ENCODE measurements at regions not wholly inside any gene's neighbourhood (a gene's known extent, or its start where the extent isn't known, plus 50 kb on each side); places are given as distances from the start of the nearest gene placed in this dataset.

- 56% methylated on average over 1 of the region's 1 CpG for WGBS
- intact Hi-C loops (cut with DNase I), result no loop called here
- no peak for ATAC-seq
- Histone ChIP-seq H3K9me3 (ENCODE audit: control insufficient read depth, low read length) (no peaks in the 10 kb centered on the region), H3K27me3 (ENCODE audit: control insufficient read depth, insufficient read depth) (no peaks in the 10 kb centered on the region), H3K4me3 (ENCODE audit: low read length) (no peak overlapping the region), H3K4me1 (ENCODE audit: control insufficient read depth, insufficient read depth, low read length) (no peaks in the 10 kb centered on the region), H3K27ac (ENCODE audit: low read length) (no peak overlapping the region)
- DNase-seq, result no peak
Observed at GRCh38 chr6:78390066-78390465, 477.3 kb upstream of the IRAK1BP1 start.

DNA sequence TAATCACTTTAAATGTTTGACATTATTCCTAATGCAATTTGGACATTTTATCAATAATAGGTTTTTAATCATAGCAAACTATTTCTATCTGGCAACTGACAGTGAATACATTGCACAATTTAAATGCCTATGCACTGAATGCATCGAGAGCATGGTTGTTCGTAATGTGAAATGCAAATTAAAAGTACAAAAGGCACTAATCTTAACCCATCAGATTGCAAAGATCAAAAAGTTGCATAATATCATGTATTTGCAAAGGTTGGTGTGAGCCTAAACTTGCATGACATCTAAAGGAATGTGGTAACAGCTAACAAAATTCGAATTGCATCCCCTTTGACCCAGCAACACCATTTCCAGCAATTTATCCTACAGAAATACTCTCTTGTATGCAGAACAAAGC is 469.9 kb upstream of the IRAK1BP1 start:
- intact Hi-C loops (cut with DNase I), result no loop called here
- WGBS, result 37% methylated on average over 3 of the region's 3 CpGs
- no peak overlapping the region for H3K4me3 ChIP-seq (ENCODE audit: low read length)
- DNase-seq (no peak), ATAC-seq (no peak)
- H3K27me3 ChIP-seq (ENCODE audit: control insufficient read depth, insufficient read depth), result no peaks in the 10 kb centered on the region
- H3K4me1 ChIP-seq (ENCODE audit: control insufficient read depth, insufficient read depth, low read length), result no peaks in the 10 kb centered on the region
- no peaks in the 10 kb centered on the region for H3K9me3 ChIP-seq (ENCODE audit: control insufficient read depth, low read length)
- H3K27ac ChIP-seq (ENCODE audit: low read length), result no peak overlapping the region

DNA sequence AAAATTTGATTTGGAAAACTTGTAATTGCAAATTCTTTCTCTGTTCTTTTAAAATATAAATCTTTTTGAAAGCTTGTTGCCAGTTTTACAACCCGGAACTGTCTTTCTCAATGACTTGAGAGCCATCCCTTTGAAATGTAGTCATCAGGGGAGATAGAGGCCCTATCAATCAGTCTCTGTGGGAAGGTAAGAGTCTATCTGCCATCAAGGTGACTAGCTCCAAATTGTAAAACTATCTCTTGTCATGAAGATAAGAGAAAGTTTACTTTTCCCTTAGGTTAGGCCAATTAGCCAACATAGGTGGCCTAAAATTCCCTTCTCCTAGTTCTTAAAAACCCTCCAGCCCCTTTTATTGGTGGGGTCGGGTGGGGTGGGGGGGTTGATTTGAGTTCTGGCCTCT is 469.1 kb upstream of the IRAK1BP1 start:
- 44% methylated on average over 2 of the region's 2 CpGs for WGBS
- ATAC-seq (no peak), DNase-seq (no peak)
- intact Hi-C loops (cut with DNase I), result no loop called here
- Histone ChIP-seq H3K4me1 (ENCODE audit: control insufficient read depth, insufficient read depth, low read length) (no peaks in the 10 kb centered on the region), H3K9me3 (ENCODE audit: control insufficient read depth, low read length) (no peaks in the 10 kb centered on the region), H3K27me3 (ENCODE audit: control insufficient read depth, insufficient read depth) (no peaks in the 10 kb centered on the region), H3K4me3 (ENCODE audit: low read length) (no peak overlapping the region), H3K27ac (ENCODE audit: low read length) (no peak overlapping the region)

GRCh38 chr6:78400076-78400475 is 467.3 kb upstream of the IRAK1BP1 start:
- Histone ChIP-seq H3K27ac (ENCODE audit: low read length) (no peak overlapping the region), H3K4me1 (ENCODE audit: control insufficient read depth, insufficient read depth, low read length) (no peaks in the 10 kb centered on the region), H3K4me3 (ENCODE audit: low read length) (no peak overlapping the region), H3K27me3 (ENCODE audit: control insufficient read depth, insufficient read depth) (no peaks in the 10 kb centered on the region), H3K9me3 (ENCODE audit: control insufficient read depth, low read length) (no peaks in the 10 kb centered on the region)
- intact Hi-C loops (cut with DNase I), result no loop called here
- WGBS, result 80% methylated on average over 3 of the region's 3 CpGs
- no peak for ATAC-seq
- DNase-seq, result no peak

DNA sequence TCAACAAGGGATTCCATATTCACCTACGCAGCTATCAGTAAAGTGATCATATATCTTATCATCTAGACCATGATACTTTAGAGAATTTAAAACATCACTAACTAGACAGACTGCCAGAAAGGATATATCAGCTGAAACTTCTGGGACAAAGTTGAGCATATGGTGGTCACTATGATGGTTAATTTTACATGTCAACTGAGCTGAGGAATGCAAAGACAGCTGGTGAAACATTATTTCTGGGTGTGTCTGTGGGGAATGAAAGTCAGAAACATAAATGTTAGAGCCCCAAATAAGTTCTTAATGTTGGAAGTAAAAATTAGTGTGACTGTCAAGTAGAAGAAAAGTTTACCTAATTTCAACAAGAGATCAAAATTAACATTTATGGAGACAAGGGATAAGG is 440.0 kb upstream of the IRAK1BP1 start:
- Histone ChIP-seq H3K4me3 (ENCODE audit: low read length) (no peak overlapping the region), H3K4me1 (ENCODE audit: control insufficient read depth, insufficient read depth, low read length) (no peaks in the 10 kb centered on the region), H3K9me3 (ENCODE audit: control insufficient read depth, low read length) (no peaks in the 10 kb centered on the region), H3K27me3 (ENCODE audit: control insufficient read depth, insufficient read depth) (no peaks in the 10 kb centered on the region), H3K27ac (ENCODE audit: low read length) (no peak overlapping the region)
- WGBS, result 82% methylated on average over 1 of the region's 1 CpG
- ATAC-seq (no peak), DNase-seq (no peak)
- intact Hi-C loops (cut with DNase I), result no loop called here

DNA sequence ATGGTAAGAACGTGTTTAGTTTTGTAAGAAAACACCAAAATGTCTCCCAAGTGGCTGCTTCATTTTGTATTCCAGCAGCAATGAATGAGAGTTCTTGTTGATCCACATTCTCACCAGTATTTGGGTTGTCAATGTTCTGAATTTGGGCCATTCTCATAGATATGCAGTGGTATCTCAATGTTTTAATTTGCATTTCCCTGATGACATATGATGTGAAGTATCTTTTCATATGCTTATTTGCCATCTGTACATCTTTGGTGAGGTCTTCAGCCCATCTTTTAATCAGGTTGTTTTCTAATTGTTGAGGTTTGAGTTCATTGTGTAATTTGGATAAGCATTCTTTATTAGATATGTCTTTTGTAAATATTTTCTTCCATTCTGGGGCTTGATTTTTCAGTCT is 436.8 kb upstream of the IRAK1BP1 start:
- H3K27me3 ChIP-seq (ENCODE audit: control insufficient read depth, insufficient read depth), result no peaks in the 10 kb centered on the region
- DNase-seq, result no peak
- no peaks in the 10 kb centered on the region for H3K9me3 ChIP-seq (ENCODE audit: control insufficient read depth, low read length)
- no peaks in the 10 kb centered on the region for H3K4me1 ChIP-seq (ENCODE audit: control insufficient read depth, insufficient read depth, low read length)
- 39% methylated on average over 1 of the region's 1 CpG for WGBS
- H3K27ac ChIP-seq (ENCODE audit: low read length), result no peak overlapping the region
- H3K4me3 ChIP-seq (ENCODE audit: low read length), result no peak overlapping the region
- ATAC-seq, result no peak
- intact Hi-C loops (cut with DNase I), result no loop called here

DNA sequence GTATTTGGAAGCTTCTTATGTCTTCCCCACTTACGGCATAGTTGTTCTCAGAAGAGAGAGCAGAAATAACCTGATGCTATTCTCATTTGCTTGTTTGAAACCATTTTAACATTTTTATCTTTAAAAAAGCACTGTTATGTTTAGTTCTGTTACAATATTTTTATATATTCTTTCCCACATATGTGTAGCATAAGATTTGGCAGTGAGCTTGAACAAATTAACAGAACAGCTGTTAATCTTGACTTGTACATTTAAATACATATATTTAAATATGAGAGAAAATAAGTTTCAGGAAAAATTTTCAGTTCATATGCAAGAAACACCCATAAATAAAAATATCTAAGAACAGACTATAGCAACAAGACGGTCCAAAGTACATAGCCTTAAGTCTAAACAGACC is 431.7 kb upstream of the IRAK1BP1 start:
- H3K9me3 ChIP-seq (ENCODE audit: control insufficient read depth, low read length), result no peaks in the 10 kb centered on the region
- ATAC-seq, result no peak
- no peaks in the 10 kb centered on the region for H3K27me3 ChIP-seq (ENCODE audit: control insufficient read depth, insufficient read depth)
- H3K27ac ChIP-seq (ENCODE audit: low read length), result no peak overlapping the region
- WGBS, result 82% methylated on average over 2 of the region's 2 CpGs
- no peak overlapping the region for H3K4me3 ChIP-seq (ENCODE audit: low read length)
- H3K4me1 ChIP-seq (ENCODE audit: control insufficient read depth, insufficient read depth, low read length), result no peaks in the 10 kb centered on the region
- intact Hi-C loops (cut with DNase I), result no loop called here
- no peak for DNase-seq

GRCh38 chr6:78436335-78436734 is 431.0 kb upstream of the IRAK1BP1 start:
- Histone ChIP-seq H3K4me3 (ENCODE audit: low read length) (no peak overlapping the region), H3K9me3 (ENCODE audit: control insufficient read depth, low read length) (no peaks in the 10 kb centered on the region), H3K4me1 (ENCODE audit: control insufficient read depth, insufficient read depth, low read length) (no peaks in the 10 kb centered on the region), H3K27me3 (ENCODE audit: control insufficient read depth, insufficient read depth) (no peaks in the 10 kb centered on the region), H3K27ac (ENCODE audit: low read length) (no peak overlapping the region)
- intact Hi-C loops (cut with DNase I), result no loop called here
- ATAC-seq (no peak), DNase-seq (no peak)

GRCh38 chr6:78438135-78438534 is 429.2 kb upstream of the IRAK1BP1 start:
- 63% methylated on average over 2 of the region's 2 CpGs for WGBS
- intact Hi-C loops (cut with DNase I), result no loop called here

GRCh38 chr6:78460711-78461110 is 406.6 kb upstream of the IRAK1BP1 start:
- Histone ChIP-seq H3K9me3 (ENCODE audit: control insufficient read depth, low read length) (no peaks in the 10 kb centered on the region), H3K27ac (ENCODE audit: low read length) (no peak overlapping the region), H3K27me3 (ENCODE audit: control insufficient read depth, insufficient read depth) (no peaks in the 10 kb centered on the region), H3K4me1 (ENCODE audit: control insufficient read depth, insufficient read depth, low read length) (no peaks in the 10 kb centered on the region), H3K4me3 (ENCODE audit: low read length) (no peak overlapping the region)
- ATAC-seq (no peak), DNase-seq (no peak)
- intact Hi-C loops (cut with DNase I), result no loop called here
- 73% methylated on average over 3 of the region's 3 CpGs for WGBS

More at GRCh38 chr6:78438135-78438534, 429.2 kb upstream of the IRAK1BP1 start:
- DNase-seq, result no peak
- no peak for ATAC-seq
- H3K9me3 ChIP-seq (ENCODE audit: control insufficient read depth, low read length), result no peaks in the 10 kb centered on the region
- H3K27ac ChIP-seq (ENCODE audit: low read length), result no peak overlapping the region
- H3K4me1 ChIP-seq (ENCODE audit: control insufficient read depth, insufficient read depth, low read length), result no peaks in the 10 kb centered on the region
- no peak overlapping the region for H3K4me3 ChIP-seq (ENCODE audit: low read length)
- H3K27me3 ChIP-seq (ENCODE audit: control insufficient read depth, insufficient read depth), result no peaks in the 10 kb centered on the region

GRCh38 chr6:78462728-78463127 is 404.6 kb upstream of the IRAK1BP1 start:
- no peaks in the 10 kb centered on the region for H3K4me1 ChIP-seq (ENCODE audit: control insufficient read depth, insufficient read depth, low read length)
- 86% methylated on average over 10 of the region's 10 CpGs for WGBS
- intact Hi-C loops (cut with DNase I), result no loop called here

DNA sequence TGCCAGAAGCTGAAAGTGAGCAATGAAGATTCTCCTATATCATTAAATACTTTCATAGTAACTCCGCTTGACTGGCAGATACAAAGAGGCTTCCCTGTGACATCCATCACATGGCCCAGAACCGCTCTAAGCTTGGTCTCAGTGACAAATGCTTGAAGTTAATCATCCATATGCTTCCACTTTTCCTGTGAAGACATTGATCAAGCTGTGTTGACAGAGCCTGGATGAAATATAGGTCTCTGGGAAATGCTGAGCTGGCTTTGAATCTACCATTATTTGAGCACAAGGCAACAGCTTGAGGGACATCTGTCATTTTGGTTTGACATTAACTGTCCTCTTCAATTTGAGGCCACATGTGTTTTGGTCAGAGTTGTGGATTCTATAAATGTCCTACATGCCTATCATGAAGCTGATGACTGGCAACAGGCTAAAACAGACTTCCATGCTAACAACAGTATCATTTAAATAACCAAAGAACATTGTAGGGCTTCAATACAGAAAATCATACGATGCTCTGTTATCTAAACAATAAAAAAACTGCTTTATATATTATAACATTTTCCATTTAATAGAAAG is 402.2 kb upstream of the IRAK1BP1 start:
- intact Hi-C loops (cut with DNase I), result no loop called here

More at GRCh38 chr6:78462728-78463127, 404.6 kb upstream of the IRAK1BP1 start:
- H3K9me3 ChIP-seq (ENCODE audit: control insufficient read depth, low read length), result no peaks in the 10 kb centered on the region
- no peaks in the 10 kb centered on the region for H3K27me3 ChIP-seq (ENCODE audit: control insufficient read depth, insufficient read depth)
- ATAC-seq (no peak), DNase-seq (no peak)
- H3K4me3 ChIP-seq (ENCODE audit: low read length), result no peak overlapping the region
- no peak overlapping the region for H3K27ac ChIP-seq (ENCODE audit: low read length)

More for the DNA sequence above, 402.2 kb upstream of the IRAK1BP1 start:
- 69% methylated on average over 3 of the region's 3 CpGs for WGBS
- no peaks in the 10 kb centered on the region for H3K9me3 ChIP-seq (ENCODE audit: control insufficient read depth, low read length)
- H3K27ac ChIP-seq (ENCODE audit: low read length), result no peak overlapping the region
- ATAC-seq (no peak), DNase-seq (no peak)
- H3K4me1 ChIP-seq (ENCODE audit: control insufficient read depth, insufficient read depth, low read length), result no peaks in the 10 kb centered on the region
- no peak overlapping the region for H3K4me3 ChIP-seq (ENCODE audit: low read length)
- H3K27me3 ChIP-seq (ENCODE audit: control insufficient read depth, insufficient read depth), result no peaks in the 10 kb centered on the region
